Spleen (tissue), 11 donors: ENCODE measurements at regions not wholly inside any gene's neighbourhood (a gene's known extent, or its start where the extent isn't known, plus 50 kb on each side); places are given as distances from the start of the nearest gene placed in this dataset.

Experiments
- DNase-seq: peaks from one replicate; pipeline ENCODE4 v3.0.0-alpha.2; 2020
- H3K27ac ChIP-seq, 8 donors: fragments of 200-600 bp; sonication (generic) in 7 of 8; 1 replicate in 4 of 8; 2 replicates in 4 of 8; pipeline versions ENCODE4 v1.5.0 to v1.8.0; 2016 to 2021; ENCODE audit warnings: inconsistent platforms in 4 of 8, mild to moderate bottlenecking in 4 of 8, moderate library complexity in 1 of 8
- H3K27me3 ChIP-seq, 7 donors: fragments of 200-600 bp; sonication (generic) in 6 of 7; replicated peaks in 1 of 7; 1 replicate in 4 of 7; 2 replicates in 3 of 7; pipeline versions ENCODE4 v1.5.0 to v1.8.0; 2016 to 2021; ENCODE audit warnings: inconsistent platforms in 3 of 7, mild to moderate bottlenecking in 1 of 7
- H3K36me3 ChIP-seq, 6 donors: fragments of 200-600 bp; sonication (generic) in 5 of 6; 1 replicate in 4 of 6; 2 replicates in 2 of 6; pipeline versions ENCODE4 v1.5.0 to v1.8.0; 2016 to 2021; ENCODE audit warnings: inconsistent platforms in 2 of 6
- H3K4me1 ChIP-seq, 6 donors: fragments of 200-600 bp; sonication (generic) in 5 of 6; 1 replicate in 3 of 6; 2 replicates in 3 of 6; pipeline versions ENCODE4 v1.5.0 to v1.8.0; 2016 to 2021; ENCODE audit warnings: inconsistent platforms in 3 of 6
- H3K4me3 ChIP-seq, 8 donors: fragments of 200-600 bp; sonication (generic) in 7 of 8; 1 replicate in 4 of 8; 2 replicates in 4 of 8; pipeline versions ENCODE4 v1.5.0 to v1.8.0; 2016 to 2021; ENCODE audit warnings: inconsistent platforms in 4 of 8, mild to moderate bottlenecking in 4 of 8, moderate library complexity in 2 of 8
- H3K9me3 ChIP-seq, 8 donors: fragments of 200-600 bp; sonication (generic) in 7 of 8; 1 replicate in 4 of 8; 2 replicates in 4 of 8; pipeline versions ENCODE4 v1.5.0 to v1.8.0; 2016 to 2021; ENCODE audit warnings: inconsistent platforms in 4 of 8
- CTCF ChIP-seq, 11 experiments: fragments of 200-600 bp in 7 of 11; fragments of 450-650 bp in 4 of 11; sonication (generic) in 4 of 11; IDR thresholded peaks in 8 of 11; conservative IDR thresholded peaks in 3 of 11; 1 replicate in 7 of 11; 2 replicates in 4 of 11; pipeline versions ENCODE4 v1.4.0 to v1.8.0; 2016 to 2021; ENCODE audit warnings: antibody characterized with exemption in 11 of 11, inconsistent platforms in 4 of 11, mild to moderate bottlenecking in 1 of 11
- POLR2A ChIP-seq, 3 donors: fragments of 450-650 bp; IDR thresholded peaks; one replicate each; pipeline ENCODE4 v1.5.1; 2017; ENCODE audit warnings: antibody characterized with exemption in 3 of 3, mild to moderate bottlenecking in 1 of 3
- POLR2AphosphoS5 ChIP-seq, 3 donors: sonication (generic); formaldehyde crosslinking; IDR thresholded peaks; one replicate each; pipeline ENCODE4 v1.5.1; 2017; ENCODE audit warnings: antibody characterized with exemption in 3 of 3
- WGBS, 5 donors: extraction: QIAGEN DNeasy Blood & Tissue Kit in 3 of 5; methylation state at CpG; one replicate each; pipeline versions ENCODE4 v1.1.5 to v1.1.7; 2013 to 2018; 5-methylcytosine and 5-hydroxymethylcytosine counted together
- intact Hi-C: fragments of 100-400 bp; cut with DNase I; formaldehyde crosslinking; loops from one replicate; pipeline ENCODE4 v1.15.0; 2023; ENCODE audit warnings: low total_unique reads
- donor health status: healthy with polysubstance abuse.
- donor health status: DM: no; HTN: no; CAD: no; lungs with moderate emphysema.
- donor health status: DM: no; HTN: no; CAD: no.
- donor health status: Bipolar disorder and iron deficiency.
- donor health status: healthy.
- donor health status: DM: no; HTN: no; CAD: no.
- donor health status: DM: yes; HTN: yes; CAD: no.

GRCh38 chr2:155218945-155219344, 520.5 kb downstream of the KCNJ3 start:
- Histone ChIP-seq H3K4me3 (no peak overlapping the region), H3K36me3 (no peaks in the 10 kb centered on the region), H3K9me3 (no peaks in the 10 kb centered on the region), H3K4me1 (no peaks in the 10 kb centered on the region), H3K27me3 (no peaks in the 10 kb centered on the region), H3K27ac (no peak overlapping the region)
- DNase-seq: no peak
- TF ChIP-seq POLR2AphosphoS5 (IDR thresholded peaks at IDR 0.05) (no peak), CTCF (IDR thresholded peaks at IDR 0.05 in 8 of 11, conservative IDR thresholded peaks at IDR 0.05 in 3 of 11) (no peak), POLR2A (IDR thresholded peaks at IDR 0.05) (no peak)
- intact Hi-C loops: no loop called here

- intact Hi-C loops: no loop called here
- H3K9me3 ChIP-seq: no peaks in the 10 kb centered on the region
- TF ChIP-seq POLR2AphosphoS5 (IDR thresholded peaks at IDR 0.05) (no peak), POLR2A (IDR thresholded peaks at IDR 0.05) (no peak), CTCF (IDR thresholded peaks at IDR 0.05 in 8 of 11, conservative IDR thresholded peaks at IDR 0.05 in 3 of 11) (no peak)
- 82 to 90% (median 85%) methylated on average over 2 of the region's 2 CpGs for WGBS, 5 donors
- no peak for DNase-seq
- no peaks in the 10 kb centered on the region for H3K4me1 ChIP-seq
- H3K27me3 ChIP-seq: no peaks in the 10 kb centered on the region
- no peaks in the 10 kb centered on the region for H3K36me3 ChIP-seq
- no peak overlapping the region for H3K27ac ChIP-seq
- no peak overlapping the region for H3K4me3 ChIP-seq
Measured at GRCh38 chr2:155218292-155218924, 519.9 kb downstream of the KCNJ3 start.

GRCh38 chr2:155215037-155215707, 516.7 kb downstream of the KCNJ3 start:
- Histone ChIP-seq H3K27me3 (no peaks in the 10 kb centered on the region), H3K27ac (no peak overlapping the region), H3K9me3 (no peaks in the 10 kb centered on the region), H3K36me3 (no peaks in the 10 kb centered on the region), H3K4me1 (no peaks in the 10 kb centered on the region), H3K4me3 (no peak overlapping the region)
- TF ChIP-seq POLR2AphosphoS5 (IDR thresholded peaks at IDR 0.05): no peak
- TF ChIP-seq POLR2A (IDR thresholded peaks at IDR 0.05): no peak
- TF ChIP-seq CTCF (IDR thresholded peaks at IDR 0.05 in 8 of 11, conservative IDR thresholded peaks at IDR 0.05 in 3 of 11): no peak
- DNase-seq: no peak
- 61 to 77% (median 69%) methylated on average over 2 of the region's 2 CpGs for WGBS, 5 donors
- intact Hi-C loops: no loop called here

- TF ChIP-seq POLR2AphosphoS5 (IDR thresholded peaks at IDR 0.05): no peak
- no peak for TF ChIP-seq POLR2A (IDR thresholded peaks at IDR 0.05)
- no peak for TF ChIP-seq CTCF (IDR thresholded peaks at IDR 0.05 in 8 of 11, conservative IDR thresholded peaks at IDR 0.05 in 3 of 11)
- intact Hi-C loops: no loop called here
- Histone ChIP-seq H3K36me3 (no peaks in the 10 kb centered on the region), H3K27me3 (no peaks in the 10 kb centered on the region), H3K4me3 (no peak overlapping the region), H3K27ac (no peak overlapping the region), H3K9me3 (no peaks in the 10 kb centered on the region), H3K4me1 (no peaks in the 10 kb centered on the region)
- DNase-seq: no peak
- WGBS, 5 donors: 52 to 65% (median 61%) methylated on average over 2 of the region's 2 CpGs
Measured at GRCh38 chr2:155209696-155210450, 511.4 kb downstream of the KCNJ3 start.
